Epithelial cell of proximal tubule (primary cell): ENCODE measurements at regions not wholly inside any gene's neighbourhood (a gene's known extent, or its start where the extent isn't known, plus 50 kb on each side); places are given as distances from the start of the nearest gene placed in this dataset.

ENCODE experiments used
- DNase-seq: peaks from one replicate; pipeline ENCODE4 v3.0.0-alpha.2; 2011; ENCODE audit warnings: low read depth
- H3K4me3 ChIP-seq: 2 replicates; pipeline ENCODE4 v1.5.1; 2011; ENCODE audit warnings: low read depth, mild to moderate bottlenecking, low read length
- CTCF ChIP-seq: conservative IDR thresholded peaks from 2 replicates; pipeline ENCODE4 v1.5.1; 2012; ENCODE audit warnings: low read depth, mild to moderate bottlenecking, low read length

DNA sequence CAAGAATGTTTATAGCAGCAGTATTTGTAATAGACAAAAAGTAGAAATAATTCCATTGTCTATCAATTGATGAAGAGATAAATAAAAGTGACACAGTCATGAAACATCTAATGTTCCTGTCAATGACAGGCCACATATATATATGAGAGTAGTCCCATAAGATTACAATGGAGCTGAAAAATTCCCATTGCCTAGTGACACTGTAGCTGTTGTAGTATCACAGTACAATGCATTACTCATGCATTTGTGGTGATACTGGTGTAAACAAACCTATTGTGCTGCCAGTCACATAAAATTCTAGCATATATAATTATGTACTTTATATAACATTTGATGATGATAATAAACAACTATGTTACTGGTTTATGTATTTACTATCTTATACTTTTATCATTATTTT lies 141.9 kb upstream of the LYPLAL1 start:
- no peak for DNase-seq
- H3K4me3 ChIP-seq, result no peak overlapping the region
- TF ChIP-seq CTCF, result no peak

DNA sequence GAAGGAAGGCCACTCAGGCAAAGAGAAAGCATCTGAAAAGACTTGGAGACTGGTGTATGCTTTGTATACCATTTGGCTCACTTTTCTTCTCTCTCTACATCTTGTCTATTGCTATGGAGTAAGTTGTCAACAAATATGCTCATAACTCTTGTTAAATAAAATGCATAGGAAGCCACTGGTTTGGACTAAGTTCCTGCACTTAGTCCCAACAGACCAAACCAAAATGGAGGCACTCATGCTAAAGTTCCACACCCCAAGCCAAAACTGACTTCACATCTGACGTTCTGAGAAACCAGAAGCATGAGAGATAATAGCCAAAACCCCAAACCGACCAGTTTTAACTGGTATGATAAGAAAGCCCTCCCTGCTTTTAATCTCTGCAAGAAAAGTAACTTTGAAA lies 135.3 kb upstream of the LYPLAL1 start:
- TF ChIP-seq CTCF, result no peak
- DNase-seq, result no peak

GRCh38 chr1:219039017-219039681 lies 134.5 kb upstream of the LYPLAL1 start:
- TF ChIP-seq CTCF, result no peak
- DNase-seq, result no peak
- no peak overlapping the region for H3K4me3 ChIP-seq

More for the DNA sequence above, 135.3 kb upstream of the LYPLAL1 start:
- H3K4me3 ChIP-seq, result no peak overlapping the region

- TF ChIP-seq CTCF, result no peak
- no peak for DNase-seq
- H3K4me3 ChIP-seq, result no peak overlapping the region
Observed at GRCh38 chr1:219039682-219040154, 134.0 kb upstream of the LYPLAL1 start.

GRCh38 chr1:219040291-219040690 lies 133.4 kb upstream of the LYPLAL1 start:
- H3K4me3 ChIP-seq, result no peak overlapping the region
- TF ChIP-seq CTCF, result no peak
- DNase-seq, result no peak

DNA sequence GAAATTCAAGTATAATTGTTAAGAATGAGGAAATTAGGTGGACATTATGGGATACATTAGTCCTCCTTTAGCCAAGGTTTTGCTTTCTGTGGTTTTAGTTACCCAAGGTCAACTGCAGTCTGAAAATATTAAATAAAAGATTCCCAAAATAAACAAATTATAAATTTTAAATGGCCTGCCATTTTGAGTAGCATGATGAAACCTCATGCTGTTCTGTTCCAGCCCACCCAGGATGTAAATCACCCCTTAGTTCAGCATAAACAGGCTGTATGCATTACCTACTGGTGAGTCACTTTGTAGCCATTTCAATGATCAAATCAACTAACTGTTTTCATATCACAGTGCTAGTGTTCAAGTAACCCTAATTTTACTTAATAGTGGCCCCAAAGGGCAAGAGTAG lies 132.5 kb upstream of the LYPLAL1 start:
- H3K4me3 ChIP-seq, result no peak overlapping the region
- DNase-seq, result no peak
- TF ChIP-seq CTCF, result no peak

DNA sequence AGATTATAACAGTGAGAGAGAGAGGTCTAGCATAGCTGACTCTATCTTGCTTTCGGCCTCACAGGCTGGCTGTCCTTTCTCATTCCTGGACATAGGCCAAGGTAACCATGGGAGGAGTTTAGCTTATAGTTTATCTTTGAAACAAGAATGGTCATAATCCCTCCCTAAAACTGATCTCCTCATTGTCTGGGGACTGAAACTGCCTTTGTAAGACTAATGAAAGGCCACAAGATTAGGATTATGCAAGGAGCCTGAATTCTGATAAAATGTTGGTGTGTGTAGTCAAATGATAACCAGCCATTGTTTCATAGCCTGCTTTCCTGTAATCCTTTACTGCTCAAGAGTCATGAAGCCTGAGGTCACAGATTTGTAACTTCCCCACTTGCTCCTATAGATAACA lies 131.9 kb upstream of the LYPLAL1 start:
- no peak for DNase-seq
- TF ChIP-seq CTCF, result no peak
- H3K4me3 ChIP-seq, result no peak overlapping the region
